H1 (cell line): ENCODE measurements at regions not wholly inside any gene's neighbourhood (a gene's known extent, or its start where the extent isn't known, plus 50 kb on each side); places are given as distances from the start of the nearest gene placed in this dataset.

Experiments used
- CTCF ChIA-PET: fragments of 300-600 bp; sonication (Branson Sonifier 250); formaldehyde crosslinking; loops from one replicate; lab custom pipeline; 2021; ENCODE audit not compliant: partially characterized antibody; lab: Charles Lee
- POLR2A ChIA-PET: fragments of 300-600 bp; sonication (Branson Sonifier 250); formaldehyde crosslinking; loops from one replicate; lab custom pipeline; 2021; ENCODE audit warnings: inconsistent platforms; ENCODE audit not compliant: partially characterized antibody; lab: Charles Lee
- DNase-seq, 2 experiments: peaks; one replicate each; pipeline versions ENCODE4 v3.0.0 to v3.0.0-alpha.2; 2010 to 2022; ENCODE audit warnings: low spot score in 2 of 2, low read depth in 1 of 2, mixed read lengths in 1 of 2
- FAIRE-seq: peaks from 2 replicates; lab custom pipeline; 2011; peaks lifted over from hg19 to GRCh38; lab: Jason Lieb, UNC
- H2AFZ ChIP-seq: 2 replicates; pipeline ENCODE4 v1.8.1; 2012; ENCODE audit warnings: low read length, inconsistent platforms
- H2AK5ac ChIP-seq: 2 replicates; pipeline ENCODE4 v1.6.1; 2013; ENCODE audit warnings: low read depth, low read length
- H2BK120ac ChIP-seq: replicated peaks from 2 replicates; pipeline ENCODE3; 2013; ENCODE audit warnings: low read depth, low read length, inconsistent platforms
- H2BK12ac ChIP-seq: 2 replicates; pipeline ENCODE4 v1.6.1; 2013; ENCODE audit warnings: low read depth, low read length
- H2BK15ac ChIP-seq: 2 replicates; pipeline ENCODE4 v1.6.1; 2013; ENCODE audit warnings: low read length
- H2BK20ac ChIP-seq: 2 replicates; pipeline ENCODE4 v1.6.1; 2013; ENCODE audit warnings: low read length
- H2BK5ac ChIP-seq: 2 replicates; pipeline ENCODE4 v1.6.1; 2013; ENCODE audit warnings: low read depth, low read length
- H3K14ac ChIP-seq: 2 replicates; pipeline ENCODE4 v1.6.1; 2013; ENCODE audit warnings: inconsistent platforms; ENCODE audit not compliant: insufficient read length
- H3K18ac ChIP-seq: 2 replicates; pipeline ENCODE4 v1.6.1; 2013; ENCODE audit warnings: low read length; ENCODE audit errors: extremely low read depth
- H3K23ac ChIP-seq: 2 replicates; pipeline ENCODE4 v1.6.1; 2013; ENCODE audit warnings: inconsistent platforms; ENCODE audit not compliant: insufficient read length
- H3K23me2 ChIP-seq: 2 replicates; pipeline ENCODE4 v1.6.1; 2013; ENCODE audit warnings: low read depth, low read length
- H3K27ac ChIP-seq: 2 replicates; pipeline ENCODE4 v1.6.1; 2011; ENCODE audit warnings: low read depth, low read length, inconsistent platforms
- H3K27me3 ChIP-seq, 4 experiments: replicated peaks in 1 of 4; 1 replicate in 1 of 4; 2 replicates in 3 of 4; pipeline versions ENCODE4 v1.6.1 to v1.8.1; 2011 to 2013; ENCODE audit warnings: low read length in 3 of 4, mild to moderate bottlenecking in 3 of 4, inconsistent platforms in 2 of 4, mixed read lengths in 2 of 4, moderate library complexity in 1 of 4; ENCODE audit not compliant: control insufficient read depth in 3 of 4, insufficient read depth in 3 of 4; ENCODE audit errors: extremely low read depth in 1 of 4
- H3K36me3 ChIP-seq, 4 experiments: 2 replicates each; pipeline versions ENCODE4 v1.6.1 to v1.8.1; 2011 to 2013; ENCODE audit warnings: mild to moderate bottlenecking in 4 of 4, low read length in 3 of 4, moderate library complexity in 2 of 4, control low read depth in 1 of 4, inconsistent platforms in 1 of 4; ENCODE audit not compliant: insufficient read depth in 4 of 4, control insufficient read depth in 2 of 4
- H3K4ac ChIP-seq: replicated peaks from 2 replicates; pipeline ENCODE3; 2013; ENCODE audit warnings: low read length, low read depth, mixed read lengths, inconsistent platforms; ENCODE audit not compliant: insufficient read length
- H3K4me1 ChIP-seq, 4 experiments: replicated peaks in 1 of 4; 1 replicate in 1 of 4; 2 replicates in 3 of 4; pipeline versions ENCODE4 v1.6.1 to v1.8.1; 2011 to 2013; ENCODE audit warnings: low read length in 3 of 4, inconsistent platforms in 2 of 4, mixed read lengths in 1 of 4; ENCODE audit not compliant: insufficient read depth in 4 of 4, control insufficient read depth in 3 of 4
- H3K4me2 ChIP-seq, 2 experiments: 2 replicates each; pipeline versions ENCODE4 v1.6.1 to v1.8.1; 2011 to 2013; ENCODE audit warnings: low read depth in 2 of 2, low read length in 2 of 2, control low read depth in 1 of 2, inconsistent platforms in 1 of 2, mild to moderate bottlenecking in 1 of 2; ENCODE audit not compliant: insufficient read depth in 1 of 2
- H3K4me3 ChIP-seq, 4 experiments: fragments of 200-600, 300-600 bp in 1 of 4; sonication (generic), shearing (Covaris generic), sonication (Bioruptor Twin) in 1 of 4; 2 replicates each; pipeline versions ENCODE4 v1.5.1 to v1.8.1; 2011 to 2016; ENCODE audit warnings: low read length in 4 of 4, low read depth in 3 of 4, control low read depth in 2 of 4, inconsistent platforms in 2 of 4, mild to moderate bottlenecking in 2 of 4, mixed read lengths in 1 of 4, moderate library complexity in 1 of 4; ENCODE audit not compliant: insufficient read depth in 2 of 4; ENCODE audit errors: extremely low read depth in 1 of 4
- H3K56ac ChIP-seq: replicated peaks from 2 replicates; pipeline ENCODE3; 2013; ENCODE audit warnings: low read depth, mild to moderate bottlenecking, mixed read lengths, low read length, inconsistent platforms; ENCODE audit not compliant: insufficient read length
- H3K79me1 ChIP-seq: 2 replicates; pipeline ENCODE4 v1.6.1; 2013; ENCODE audit warnings: low read depth, low read length, control low read depth
- H3K79me2 ChIP-seq, 2 experiments: 2 replicates each; pipeline versions ENCODE4 v1.6.1 to v1.8.1; 2012 to 2013; ENCODE audit warnings: low read length in 2 of 2, mild to moderate bottlenecking in 2 of 2, inconsistent platforms in 1 of 2; ENCODE audit not compliant: insufficient read depth in 2 of 2, control insufficient read depth in 1 of 2
- H3K9ac ChIP-seq, 4 experiments: replicated peaks in 1 of 4; 1 replicate in 1 of 4; 2 replicates in 3 of 4; pipeline versions ENCODE4 v1.6.1 to v1.8.1; 2011 to 2013; ENCODE audit warnings: low read depth in 3 of 4, low read length in 3 of 4, control low read depth in 2 of 4, mild to moderate bottlenecking in 2 of 4, moderate library complexity in 2 of 4, inconsistent platforms in 1 of 4; ENCODE audit errors: extremely low read depth in 1 of 4
- H3K9me3 ChIP-seq, 2 experiments: 2 replicates each; pipeline versions ENCODE4 v1.6.1 to v1.8.1; 2012 to 2013; ENCODE audit warnings: mild to moderate bottlenecking in 2 of 2, moderate library complexity in 2 of 2, control low read depth in 1 of 2, inconsistent platforms in 1 of 2, low read depth in 1 of 2, low read length in 1 of 2, mixed read lengths in 1 of 2; ENCODE audit not compliant: insufficient read depth in 2 of 2
- H4K20me1 ChIP-seq, 2 experiments: replicated peaks in 1 of 2; 2 replicates each; pipeline versions ENCODE3 to v1.8.1; 2011 to 2013; ENCODE audit warnings: inconsistent platforms in 2 of 2, low read length in 2 of 2, mild to moderate bottlenecking in 1 of 2; ENCODE audit not compliant: insufficient read depth in 2 of 2, control insufficient read depth in 1 of 2
- H4K5ac ChIP-seq: 2 replicates; pipeline ENCODE4 v1.6.1; 2013; ENCODE audit warnings: low read length, low read depth, mixed read lengths, inconsistent platforms; ENCODE audit not compliant: insufficient read length
- H4K8ac ChIP-seq: 2 replicates; pipeline ENCODE4 v1.8.0; 2013; ENCODE audit warnings: mild to moderate bottlenecking, moderate library complexity, low read length, inconsistent platforms; ENCODE audit not compliant: insufficient read depth; ENCODE audit errors: extremely low read depth
- H4K91ac ChIP-seq: replicated peaks from 2 replicates; pipeline ENCODE3; 2013; ENCODE audit warnings: low read length, mixed read lengths, inconsistent platforms; ENCODE audit not compliant: insufficient read length
- GTF2F1 ChIP-seq: IDR thresholded peaks from 2 replicates; pipeline ENCODE4 v1.6.1; 2012; ENCODE audit warnings: low read depth, low read length, improper control_type of control experiment, borderline replicate concordance
- RXRA ChIP-seq: IDR thresholded peaks from 2 replicates; pipeline ENCODE4 v1.6.1; 2011; ENCODE audit warnings: low read depth, mild to moderate bottlenecking, low read length, moderate library complexity; ENCODE audit not compliant: insufficient read depth
- SP2 ChIP-seq: IDR thresholded peaks from 2 replicates; pipeline ENCODE4 v1.6.1; 2012; ENCODE audit warnings: mild to moderate bottlenecking, low read length, inconsistent platforms
- WGBS, 2 experiments: shearing (Covaris generic) in 1 of 2; methylation state at CpG; one replicate each; pipeline versions ENCODE4 v1.1.6 to v1.1.7; 2013 to 2015; ENCODE audit warnings: low lambda C conversion rate in 2 of 2, mixed read lengths in 2 of 2, inconsistent platforms in 1 of 2, low coverage in 1 of 2, missing lambda C conversion rate in 1 of 2; ENCODE audit not compliant: insufficient replicate concordance in 2 of 2, insufficient coverage in 1 of 2, insufficient read length in 1 of 2; ENCODE audit errors: extremely low coverage in 1 of 2, missing lambda C conversion rate in 1 of 2; 5-methylcytosine and 5-hydroxymethylcytosine counted together

- Histone ChIP-seq H3K4ac (no peak overlapping the region), H2BK20ac (no peak overlapping the region), H3K18ac (no peak overlapping the region), H3K4me3 (no peak overlapping the region), H4K5ac (no peak overlapping the region), H3K4me2 (no peak overlapping the region), H3K56ac (no peak overlapping the region), H2BK120ac (no peak overlapping the region), H3K9me3 (peaks cover 0 to 2% of the 10 kb centered on the region in 2 experiments; a peak in 1 of 4 replicates), H2BK15ac (no peak overlapping the region), H3K79me1 (no peaks in the 10 kb centered on the region), H4K20me1 (no peaks in the 10 kb centered on the region), H3K27ac (no peak overlapping the region), H3K14ac (no peak overlapping the region), H4K8ac (no peak overlapping the region), H3K36me3 (no peaks in the 10 kb centered on the region), H3K27me3 (no peaks in the 10 kb centered on the region), H3K79me2 (no peaks in the 10 kb centered on the region), H2BK12ac (no peak overlapping the region), H2AK5ac (no peak overlapping the region), H2AFZ (no peak overlapping the region), H2BK5ac (no peak overlapping the region), H3K23me2 (peaks cover 3% of the 10 kb centered on the region; the same call in 1 of the 2 replicates), H3K9ac (no peak overlapping the region), H3K4me1 (no peaks in the 10 kb centered on the region), H3K23ac (no peak overlapping the region), H4K91ac (no peak overlapping the region)
- FAIRE-seq = no peak
- ChIA-PET CTCF (interaction anchor here (2.4 kb wide), 1 partner anchor 31 kb away, joined by 7 read pairs; no protein-coding TSS in a partner anchor), POLR2A (no interaction called here)
- no peak for DNase-seq
- WGBS, 2 experiments = 97% methylated on average over 9 of the region's 9 CpGs; no CpG with 5 or more reads in 1 of the 2 experiments
- TF ChIP-seq GTF2F1 (no peak), RXRA (no peak), SP2 (no peak)
Measured at GRCh38 chr18:25862881-25863600, 227.4 kb downstream of the SS18 start.
